ENCODE measurements at regions not wholly inside any gene's neighbourhood (a gene's known extent, or its start where the extent isn't known, plus 50 kb on each side); places are given as distances from the start of the nearest gene placed in this dataset.
A peak's percentile ranks its signal among the peaks of the same experiment; 100 is the strongest.

DNA sequence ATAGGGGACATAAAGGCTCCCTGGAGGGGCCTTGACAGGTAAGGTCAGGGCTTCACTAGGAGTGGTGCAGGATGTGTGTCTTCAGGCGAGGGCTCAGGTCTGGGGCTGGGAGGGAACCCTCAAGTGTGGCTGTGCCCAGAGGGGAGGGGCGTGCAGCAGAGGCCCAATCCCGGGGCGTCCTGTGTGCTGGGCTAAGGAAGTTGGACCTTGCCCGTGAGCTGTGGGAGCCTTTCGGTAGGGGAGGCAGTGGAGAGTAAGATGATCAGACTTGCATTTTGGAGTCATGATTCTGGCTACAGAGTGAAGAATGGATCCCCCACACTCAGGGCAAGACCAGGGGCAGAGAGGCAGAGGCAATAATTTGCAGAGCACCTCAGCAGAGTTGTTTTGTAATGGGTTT, 145.4 kb downstream of the BUB3 start:
- no peak for DNase-seq
- H3K4me1 Mint-ChIP-seq (ENCODE audit: low read depth) = no peaks in the 10 kb centered on the region
- no peaks in the 10 kb centered on the region for H3K36me3 Mint-ChIP-seq
- H3K9me3 Mint-ChIP-seq = no peaks in the 10 kb centered on the region
- ChIA-PET CTCF (no interaction called here), POLR2A (no interaction called here)
- H3K27ac Mint-ChIP-seq = no peak overlapping the region
- no peaks in the 10 kb centered on the region for H3K27me3 Mint-ChIP-seq
- intact Hi-C loops (cut with micrococcal nuclease) = no loop called here
- H3K4me3 Mint-ChIP-seq = no peak overlapping the region

GRCh38 chr10:123301077-123301857, 147.1 kb downstream of the BUB3 start:
- POLR2A ChIA-PET = no interaction called here
- no peak for DNase-seq
- intact Hi-C loops (cut with micrococcal nuclease) = no loop called here
- no peak overlapping the region for H3K27ac Mint-ChIP-seq
- no peaks in the 10 kb centered on the region for H3K4me1 Mint-ChIP-seq (ENCODE audit: low read depth)
- no peak overlapping the region for H3K4me3 Mint-ChIP-seq
- no peaks in the 10 kb centered on the region for H3K9me3 Mint-ChIP-seq
- CTCF ChIA-PET = no interaction called here
- H3K27me3 Mint-ChIP-seq = no peaks in the 10 kb centered on the region
- no peaks in the 10 kb centered on the region for H3K36me3 Mint-ChIP-seq

GRCh38 chr10:123303581-123304337, 149.6 kb downstream of the BUB3 start:
- Mint-ChIP-seq H3K27me3 (no peaks in the 10 kb centered on the region), H3K4me3 (no peak overlapping the region), H3K36me3 (no peaks in the 10 kb centered on the region), H3K4me1 (ENCODE audit: low read depth) (no peaks in the 10 kb centered on the region), H3K9me3 (no peaks in the 10 kb centered on the region), H3K27ac (no peak overlapping the region)
- intact Hi-C loops (cut with micrococcal nuclease) = no loop called here
- ChIA-PET CTCF (no interaction called here), POLR2A (no interaction called here)
- no peak for DNase-seq

- Mint-ChIP-seq H3K27ac (no peak overlapping the region), H3K4me1 (ENCODE audit: low read depth) (no peaks in the 10 kb centered on the region), H3K36me3 (no peaks in the 10 kb centered on the region), H3K9me3 (no peaks in the 10 kb centered on the region), H3K4me3 (no peak overlapping the region), H3K27me3 (no peaks in the 10 kb centered on the region)
- no peak for DNase-seq
- ChIA-PET CTCF (no interaction called here), POLR2A (no interaction called here)
- intact Hi-C loops (cut with micrococcal nuclease) = no loop called here
Measured at GRCh38 chr10:123305671-123306070, 151.5 kb downstream of the BUB3 start.

DNA sequence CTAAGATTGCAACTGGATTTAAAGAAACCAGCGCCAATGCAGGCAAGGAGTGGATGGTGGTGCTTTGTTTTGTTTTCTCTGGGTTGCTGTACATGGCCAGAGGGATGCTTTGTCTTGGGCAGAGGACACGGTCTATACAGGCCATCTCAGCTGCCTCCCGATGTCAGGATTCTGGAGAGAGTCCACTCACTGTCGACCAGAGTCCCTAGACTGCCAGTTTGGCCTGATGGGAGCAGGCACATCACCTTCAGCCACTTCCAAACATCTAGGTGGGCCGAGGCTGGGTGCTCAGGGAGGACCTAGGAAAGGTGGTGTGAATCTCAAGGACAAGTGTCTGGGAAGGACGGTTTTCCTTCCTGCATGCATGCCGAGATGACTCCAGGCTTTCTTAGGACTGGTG, 152.1 kb downstream of the BUB3 start:
- no peak for DNase-seq
- Mint-ChIP-seq H3K27me3 (no peaks in the 10 kb centered on the region), H3K4me1 (ENCODE audit: low read depth) (no peaks in the 10 kb centered on the region), H3K36me3 (no peaks in the 10 kb centered on the region), H3K27ac (no peak overlapping the region), H3K9me3 (no peaks in the 10 kb centered on the region), H3K4me3 (no peak overlapping the region)
- CTCF ChIA-PET = no interaction called here
- POLR2A ChIA-PET = no interaction called here
- intact Hi-C loops (cut with micrococcal nuclease) = no loop called here

DNA sequence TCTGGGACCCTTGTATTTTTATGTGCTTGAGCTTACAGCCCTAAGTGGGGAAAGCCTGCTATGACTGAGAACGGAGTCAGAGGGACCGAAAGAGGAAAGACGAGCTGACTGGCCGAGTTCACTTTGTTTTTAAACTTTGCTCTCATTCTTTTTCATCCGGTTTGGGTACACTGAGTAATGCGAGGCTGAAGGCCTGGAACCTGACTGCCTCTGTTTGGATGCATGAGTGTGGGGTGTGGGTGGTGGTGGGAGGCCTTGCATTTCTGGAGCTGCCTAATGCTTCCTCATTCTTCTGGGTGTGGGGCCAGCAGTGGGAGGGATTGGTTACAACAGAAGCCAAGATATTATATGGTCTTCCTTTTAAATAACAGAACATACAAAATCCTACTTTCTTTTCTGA, 155.5 kb downstream of the BUB3 start:
- CTCF ChIA-PET = no interaction called here
- no peaks in the 10 kb centered on the region for H3K9me3 Mint-ChIP-seq
- POLR2A ChIA-PET = no interaction called here

GRCh38 chr10:123316776-123317175, 162.6 kb downstream of the BUB3 start:
- ChIA-PET CTCF (no interaction called here), POLR2A (no interaction called here)
- Mint-ChIP-seq H3K27ac (no peak overlapping the region), H3K9me3 (no peaks in the 10 kb centered on the region), H3K4me3 (no peak overlapping the region), H3K4me1 (ENCODE audit: low read depth) (no peaks in the 10 kb centered on the region), H3K36me3 (no peaks in the 10 kb centered on the region), H3K27me3 (no peaks in the 10 kb centered on the region)
- intact Hi-C loops (cut with micrococcal nuclease) = no loop called here
- no peak for DNase-seq

More for the DNA sequence above, 155.5 kb downstream of the BUB3 start:
- H3K36me3 Mint-ChIP-seq = no peaks in the 10 kb centered on the region
- no peaks in the 10 kb centered on the region for H3K4me1 Mint-ChIP-seq (ENCODE audit: low read depth)
- DNase-seq = no peak
- intact Hi-C loops (cut with micrococcal nuclease) = no loop called here
- no peaks in the 10 kb centered on the region for H3K27me3 Mint-ChIP-seq
- no peak overlapping the region for H3K4me3 Mint-ChIP-seq
- H3K27ac Mint-ChIP-seq = no peak overlapping the region

DNA sequence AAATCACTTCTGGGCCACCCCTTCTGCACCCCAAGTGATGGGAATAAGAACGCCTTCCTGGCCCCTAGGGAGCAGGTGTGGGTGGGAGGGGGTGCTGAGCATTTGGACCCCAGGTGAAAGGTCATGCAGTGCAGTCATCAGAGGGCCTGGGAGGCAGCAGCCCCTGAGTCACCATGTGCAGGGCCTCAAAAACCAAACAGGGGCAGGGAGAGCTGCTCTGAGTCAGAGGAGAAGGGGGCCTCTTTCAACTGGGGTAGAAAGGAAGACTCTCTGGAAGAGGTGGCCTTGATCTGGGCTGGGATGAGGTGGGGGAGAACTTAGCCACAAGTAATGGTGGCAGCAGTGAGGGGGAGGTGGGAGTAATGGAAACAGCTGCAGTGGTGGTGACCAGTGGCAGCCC, 164.3 kb downstream of the BUB3 start:
- H3K27ac Mint-ChIP-seq = no peak overlapping the region

GRCh38 chr10:123320091-123320490, 165.9 kb downstream of the BUB3 start:
- peaks cover 1% of the 10 kb centered on the region for H3K27me3 Mint-ChIP-seq
- no peak overlapping the region for H3K4me3 Mint-ChIP-seq
- no peaks in the 10 kb centered on the region for H3K4me1 Mint-ChIP-seq (ENCODE audit: low read depth)
- no peak for DNase-seq
- no peak overlapping the region for H3K27ac Mint-ChIP-seq
- CTCF ChIA-PET = interaction anchor here (0.9 kb wide), 1 partner anchor 277 kb away, joined by 3 read pairs; no protein-coding TSS in a partner anchor
- intact Hi-C loops (cut with micrococcal nuclease) = no loop called here
- POLR2A ChIA-PET = no interaction called here
- no peaks in the 10 kb centered on the region for H3K36me3 Mint-ChIP-seq
- H3K9me3 Mint-ChIP-seq = no peaks in the 10 kb centered on the region

More for the DNA sequence above, 164.3 kb downstream of the BUB3 start:
- CTCF ChIA-PET = no interaction called here
- Mint-ChIP-seq H3K9me3 (no peaks in the 10 kb centered on the region), H3K4me1 (ENCODE audit: low read depth) (no peaks in the 10 kb centered on the region), H3K36me3 (no peaks in the 10 kb centered on the region), H3K4me3 (no peak overlapping the region), H3K27me3 (peaks cover 1% of the 10 kb centered on the region)
- POLR2A ChIA-PET = no interaction called here
- intact Hi-C loops (cut with micrococcal nuclease) = no loop called here
- DNase-seq = peak; percentile 16

- Mint-ChIP-seq H3K4me3 (no peak overlapping the region), H3K36me3 (peaks cover 12% of the 10 kb centered on the region), H3K9me3 (peaks cover 5% of the 10 kb centered on the region), H3K27me3 (peaks cover 3% of the 10 kb centered on the region), H3K27ac (no peak overlapping the region), H3K4me1 (ENCODE audit: low read depth) (no peaks in the 10 kb centered on the region)
- ChIA-PET POLR2A (no interaction called here), CTCF (no interaction called here)
- DNase-seq = no peak
- intact Hi-C loops (cut with micrococcal nuclease) = no loop called here
Measured at GRCh38 chr10:123323884-123324283, 169.7 kb downstream of the BUB3 start.

DNA sequence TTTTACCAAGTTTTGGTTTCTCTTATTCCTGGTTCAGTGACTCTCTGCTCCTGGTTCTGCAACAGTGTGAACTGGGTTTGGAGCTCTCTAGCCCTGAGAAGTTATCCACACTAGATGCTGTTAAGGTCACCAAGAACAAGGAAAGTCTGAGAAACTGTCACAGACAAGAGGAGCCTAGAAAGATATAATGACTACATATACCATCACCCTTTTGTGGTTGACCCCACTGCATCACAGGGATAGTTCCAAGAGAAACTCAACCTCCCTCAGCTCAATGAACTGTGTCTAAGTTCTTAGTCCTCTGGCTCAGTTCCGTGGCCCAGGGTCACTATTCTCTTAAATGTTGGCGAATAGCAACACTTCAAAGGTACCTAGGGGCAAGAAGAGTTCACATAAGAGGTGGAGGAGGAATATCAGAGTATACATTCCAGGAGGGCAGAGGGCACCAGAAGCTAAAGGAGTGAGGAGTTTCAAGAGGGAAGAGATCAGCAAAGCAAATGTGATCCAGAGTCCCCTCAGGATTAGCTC, 171.5 kb downstream of the BUB3 start:
- Mint-ChIP-seq H3K9me3 (peaks cover 5% of the 10 kb centered on the region), H3K4me3 (no peak overlapping the region), H3K36me3 (peaks cover 12% of the 10 kb centered on the region), H3K27ac (no peak overlapping the region), H3K27me3 (peaks cover 8% of the 10 kb centered on the region), H3K4me1 (ENCODE audit: low read depth) (no peaks in the 10 kb centered on the region)
- DNase-seq = no peak
- intact Hi-C loops (cut with micrococcal nuclease) = no loop called here
- CTCF ChIA-PET = no interaction called here
- POLR2A ChIA-PET = no interaction called here

- ChIA-PET POLR2A (no interaction called here), CTCF (no interaction called here)
- intact Hi-C loops (cut with micrococcal nuclease) = no loop called here
- no peak for DNase-seq
- Mint-ChIP-seq H3K27ac (no peak overlapping the region), H3K4me3 (no peak overlapping the region), H3K4me1 (ENCODE audit: low read depth) (no peaks in the 10 kb centered on the region), H3K36me3 (peaks cover 12% of the 10 kb centered on the region), H3K9me3 (peaks cover 5% of the 10 kb centered on the region), H3K27me3 (peaks cover 8% of the 10 kb centered on the region)
Measured at GRCh38 chr10:123326674-123327073, 172.5 kb downstream of the BUB3 start.

- Mint-ChIP-seq H3K4me3 (no peak overlapping the region), H3K27ac (no peak overlapping the region), H3K27me3 (peaks cover 8% of the 10 kb centered on the region), H3K9me3 (peaks cover 5% of the 10 kb centered on the region), H3K36me3 (peaks cover 12% of the 10 kb centered on the region), H3K4me1 (ENCODE audit: low read depth) (no peaks in the 10 kb centered on the region)
- DNase-seq = no peak
- CTCF ChIA-PET = no interaction called here
- POLR2A ChIA-PET = no interaction called here
- intact Hi-C loops (cut with micrococcal nuclease) = no loop called here
Measured at GRCh38 chr10:123327450-123327849, 173.2 kb downstream of the BUB3 start.
